Uterus (tissue), 2 donors: ENCODE measurements at regions not wholly inside any gene's neighbourhood (a gene's known extent, or its start where the extent isn't known, plus 50 kb on each side); places are given as distances from the start of the nearest gene placed in this dataset.

Experiments used
- POLR2A ChIP-seq, 2 donors: fragments of 450-650 bp; IDR thresholded peaks; one replicate each; pipeline ENCODE4 v1.6.1; 2016; ENCODE audit warnings: antibody characterized with exemption in 2 of 2, mild to moderate bottlenecking in 1 of 2, moderate library complexity in 1 of 2
- TF ChIP-seq, protein P1 (sequence below), 4 experiments: fragments of 200-600 bp in 2 of 4; fragments of 450-650 bp in 2 of 4; sonication (generic) in 2 of 4; IDR thresholded peaks; one replicate each; pipeline ENCODE4 v1.5.1; 2016 to 2019; ENCODE audit warnings: antibody characterized with exemption in 4 of 4, mild to moderate bottlenecking in 2 of 4, moderate library complexity in 1 of 4

DNA sequence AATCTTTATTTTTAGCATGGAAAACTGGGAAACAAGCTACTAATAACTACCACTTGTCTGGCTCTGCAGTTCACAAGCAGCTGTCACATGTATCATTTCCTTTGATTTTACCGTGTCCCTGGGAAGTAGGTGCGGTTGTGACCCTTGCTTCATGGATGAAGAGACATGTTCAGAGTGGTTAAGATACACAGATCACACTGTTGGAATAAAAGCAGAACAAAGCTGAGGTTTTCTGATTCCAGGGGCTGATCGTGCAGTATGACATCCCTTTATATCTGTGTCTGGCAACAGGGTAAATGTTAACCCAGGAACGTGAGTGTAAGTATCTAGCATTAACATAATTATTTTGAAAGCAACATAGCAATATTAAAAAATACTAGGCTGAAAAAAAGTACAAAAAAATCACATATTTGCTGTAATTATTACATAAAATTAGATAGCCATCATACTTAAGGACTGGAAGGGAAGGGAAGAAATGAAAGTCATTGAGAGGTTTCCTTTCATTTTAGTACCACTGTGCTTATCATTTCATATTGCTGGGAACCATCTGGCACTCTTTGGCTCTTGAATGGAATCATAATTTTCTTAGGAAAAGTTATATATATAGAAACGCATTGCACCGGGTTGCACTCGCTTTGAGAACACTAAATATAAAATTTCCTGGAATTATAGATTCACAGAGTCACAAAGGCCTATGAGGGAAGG lies 62.8 kb upstream of the PAXBP1 start:
- TF ChIP-seq, protein P1, sequence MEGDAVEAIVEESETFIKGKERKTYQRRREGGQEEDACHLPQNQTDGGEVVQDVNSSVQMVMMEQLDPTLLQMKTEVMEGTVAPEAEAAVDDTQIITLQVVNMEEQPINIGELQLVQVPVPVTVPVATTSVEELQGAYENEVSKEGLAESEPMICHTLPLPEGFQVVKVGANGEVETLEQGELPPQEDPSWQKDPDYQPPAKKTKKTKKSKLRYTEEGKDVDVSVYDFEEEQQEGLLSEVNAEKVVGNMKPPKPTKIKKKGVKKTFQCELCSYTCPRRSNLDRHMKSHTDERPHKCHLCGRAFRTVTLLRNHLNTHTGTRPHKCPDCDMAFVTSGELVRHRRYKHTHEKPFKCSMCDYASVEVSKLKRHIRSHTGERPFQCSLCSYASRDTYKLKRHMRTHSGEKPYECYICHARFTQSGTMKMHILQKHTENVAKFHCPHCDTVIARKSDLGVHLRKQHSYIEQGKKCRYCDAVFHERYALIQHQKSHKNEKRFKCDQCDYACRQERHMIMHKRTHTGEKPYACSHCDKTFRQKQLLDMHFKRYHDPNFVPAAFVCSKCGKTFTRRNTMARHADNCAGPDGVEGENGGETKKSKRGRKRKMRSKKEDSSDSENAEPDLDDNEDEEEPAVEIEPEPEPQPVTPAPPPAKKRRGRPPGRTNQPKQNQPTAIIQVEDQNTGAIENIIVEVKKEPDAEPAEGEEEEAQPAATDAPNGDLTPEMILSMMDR (IDR thresholded peaks at IDR 0.05): no peak
- no peak for TF ChIP-seq POLR2A (IDR thresholded peaks at IDR 0.05)
